ENCODE measurements at regions not wholly inside any gene's neighbourhood (a gene's known extent, or its start where the extent isn't known, plus 50 kb on each side); places are given as distances from the start of the nearest gene placed in this dataset.

DNA sequence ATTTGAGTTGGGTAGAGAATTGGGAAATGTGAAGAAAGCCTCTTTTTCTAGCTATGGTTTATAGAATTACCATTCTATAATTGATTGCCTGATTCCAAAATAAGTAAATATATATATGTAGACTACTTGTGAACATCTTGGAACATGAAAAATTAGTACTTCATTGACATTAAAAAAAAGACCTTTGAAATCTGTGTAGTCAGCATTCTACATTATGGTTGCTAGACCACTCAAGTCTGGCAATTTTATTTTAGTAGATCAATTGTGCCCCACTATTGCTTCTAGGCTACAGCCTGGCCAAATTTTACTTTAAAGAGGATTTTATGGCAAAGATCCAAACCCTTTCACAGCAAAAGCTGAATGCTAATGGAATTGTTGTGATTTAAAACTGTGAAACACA is 279.8 kb downstream of the IKZF2 start:
- H3K9ac ChIP-seq (ENCODE audit: low read depth, low read length): no peak overlapping the region
- peaks cover 13% of the 10 kb centered on the region for H3K9me3 ChIP-seq (ENCODE audit: insufficient read depth, low read depth, low read length)
- H3K27ac ChIP-seq (ENCODE audit: low read depth, low read length): no peak overlapping the region
- no peak overlapping the region for H3K4me3 ChIP-seq (ENCODE audit: low read length)
- H3K36me3 ChIP-seq (ENCODE audit: insufficient read depth, low read length): no peaks in the 10 kb centered on the region
- no peaks in the 10 kb centered on the region for H3K27me3 ChIP-seq (ENCODE audit: insufficient read depth, low read length)
- H3K4me1 ChIP-seq (ENCODE audit: insufficient read depth, low read length): no peaks in the 10 kb centered on the region

DNA sequence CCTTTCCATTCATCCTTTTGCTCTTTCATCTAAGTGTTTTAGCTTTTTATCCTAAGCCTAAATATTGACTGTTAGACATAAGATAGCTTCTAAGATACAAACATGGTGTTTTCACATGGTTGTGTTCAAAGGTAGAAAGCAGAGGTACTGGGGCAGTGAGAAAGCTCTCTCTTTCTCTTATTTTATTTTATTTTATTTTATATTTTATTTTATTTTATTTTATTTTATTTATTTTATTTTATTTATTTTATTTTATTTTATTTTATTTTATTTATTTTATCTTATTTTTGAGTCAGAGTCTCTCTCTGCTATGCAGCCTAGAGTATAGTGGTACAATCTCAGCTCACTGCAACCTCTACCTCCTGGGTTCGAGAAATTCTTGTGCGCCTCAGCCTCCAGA is 287.2 kb downstream of the IKZF2 start:
- no peaks in the 10 kb centered on the region for H3K4me1 ChIP-seq (ENCODE audit: insufficient read depth, low read length)
- H3K27me3 ChIP-seq (ENCODE audit: insufficient read depth, low read length): no peaks in the 10 kb centered on the region
- no peaks in the 10 kb centered on the region for H3K36me3 ChIP-seq (ENCODE audit: insufficient read depth, low read length)
- peaks cover 41% of the 10 kb centered on the region for H3K9me3 ChIP-seq (ENCODE audit: insufficient read depth, low read depth, low read length)
- H3K4me3 ChIP-seq (ENCODE audit: low read length): no peak overlapping the region
- 100% methylated on average over 2 of the region's 2 CpGs for WGBS
- H3K9ac ChIP-seq (ENCODE audit: low read depth, low read length): no peak overlapping the region
- no peak overlapping the region for H3K27ac ChIP-seq (ENCODE audit: low read depth, low read length)

DNA sequence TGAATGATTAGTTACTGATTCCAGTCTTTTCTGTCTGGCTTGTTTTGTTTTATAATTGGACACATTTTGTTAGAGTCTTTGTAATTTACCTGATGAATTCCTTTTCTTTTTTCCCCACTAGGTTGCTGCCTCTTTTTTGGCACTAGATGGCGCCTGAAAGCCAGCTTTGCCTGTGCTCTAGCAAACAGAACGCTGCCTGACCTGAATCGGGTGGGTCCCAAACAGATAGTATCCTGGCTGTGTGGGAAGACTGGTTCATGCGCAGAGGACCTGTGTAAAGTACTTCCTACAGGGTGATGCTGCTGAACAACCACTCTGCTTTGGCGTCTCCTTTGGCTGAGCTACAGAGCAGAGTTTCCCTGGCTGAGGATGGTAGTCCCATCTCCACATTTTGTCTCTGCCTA is 288.2 kb downstream of the IKZF2 start:
- Histone ChIP-seq H3K27me3 (ENCODE audit: insufficient read depth, low read length) (no peaks in the 10 kb centered on the region), H3K4me1 (ENCODE audit: insufficient read depth, low read length) (no peaks in the 10 kb centered on the region), H3K9ac (ENCODE audit: low read depth, low read length) (no peak overlapping the region), H3K36me3 (ENCODE audit: insufficient read depth, low read length) (no peaks in the 10 kb centered on the region), H3K27ac (ENCODE audit: low read depth, low read length) (no peak overlapping the region), H3K9me3 (ENCODE audit: insufficient read depth, low read depth, low read length) (peaks cover 41% of the 10 kb centered on the region), H3K4me3 (ENCODE audit: low read length) (no peak overlapping the region)
- WGBS: 53% methylated on average over 5 of the region's 5 CpGs

DNA sequence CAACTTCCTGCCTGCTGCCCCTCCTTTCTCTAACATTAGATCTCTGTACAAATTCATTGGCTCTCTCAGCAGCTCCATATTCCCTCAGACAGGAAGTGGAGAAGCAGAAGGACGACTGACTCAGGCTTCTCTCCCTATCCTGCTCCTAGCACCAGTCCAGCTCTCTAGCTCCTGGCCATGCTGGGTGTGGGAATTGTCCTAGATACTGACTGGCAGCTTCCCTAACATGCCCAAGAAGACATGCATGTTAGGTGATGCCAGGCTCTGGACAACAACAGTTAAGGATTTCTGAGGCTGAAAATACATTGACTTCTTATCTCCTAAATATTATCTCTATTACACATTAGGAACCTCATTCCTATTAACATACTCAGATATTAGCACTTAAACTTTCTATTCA is 292.9 kb downstream of the IKZF2 start:
- Histone ChIP-seq H3K4me1 (ENCODE audit: insufficient read depth, low read length) (no peaks in the 10 kb centered on the region), H3K27me3 (ENCODE audit: insufficient read depth, low read length) (no peaks in the 10 kb centered on the region), H3K9ac (ENCODE audit: low read depth, low read length) (no peak overlapping the region), H3K27ac (ENCODE audit: low read depth, low read length) (no peak overlapping the region), H3K36me3 (ENCODE audit: insufficient read depth, low read length) (no peaks in the 10 kb centered on the region), H3K9me3 (ENCODE audit: insufficient read depth, low read depth, low read length) (peaks cover 16% of the 10 kb centered on the region), H3K4me3 (ENCODE audit: low read length) (no peak overlapping the region)
- 92% methylated on average over 1 of the region's 1 CpG for WGBS

DNA sequence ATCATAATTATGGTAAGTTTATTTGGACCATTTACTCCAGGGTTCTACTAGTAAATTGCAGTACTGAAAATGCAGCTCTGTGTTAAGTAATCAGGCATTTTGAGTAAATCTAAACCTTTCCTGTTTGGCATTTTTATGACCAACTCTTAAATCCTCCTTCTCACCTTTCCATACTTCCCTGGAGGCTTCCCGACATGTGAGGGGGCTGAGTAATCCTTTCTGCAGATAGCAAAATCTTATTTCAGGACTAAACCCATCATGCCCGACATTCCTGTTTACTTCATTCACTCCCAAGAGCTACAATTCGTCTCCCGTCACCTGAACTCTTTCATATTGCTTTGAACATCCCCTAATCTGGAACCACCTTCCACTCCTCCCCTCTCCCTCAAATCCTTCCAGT is 296.6 kb downstream of the IKZF2 start:
- Histone ChIP-seq H3K4me1 (ENCODE audit: insufficient read depth, low read length) (no peaks in the 10 kb centered on the region), H3K27ac (ENCODE audit: low read depth, low read length) (no peak overlapping the region), H3K36me3 (ENCODE audit: insufficient read depth, low read length) (no peaks in the 10 kb centered on the region), H3K9ac (ENCODE audit: low read depth, low read length) (no peak overlapping the region), H3K27me3 (ENCODE audit: insufficient read depth, low read length) (no peaks in the 10 kb centered on the region), H3K4me3 (ENCODE audit: low read length) (no peak overlapping the region), H3K9me3 (ENCODE audit: insufficient read depth, low read depth, low read length) (no peaks in the 10 kb centered on the region)
- WGBS: 90% methylated on average over 4 of the region's 4 CpGs

DNA sequence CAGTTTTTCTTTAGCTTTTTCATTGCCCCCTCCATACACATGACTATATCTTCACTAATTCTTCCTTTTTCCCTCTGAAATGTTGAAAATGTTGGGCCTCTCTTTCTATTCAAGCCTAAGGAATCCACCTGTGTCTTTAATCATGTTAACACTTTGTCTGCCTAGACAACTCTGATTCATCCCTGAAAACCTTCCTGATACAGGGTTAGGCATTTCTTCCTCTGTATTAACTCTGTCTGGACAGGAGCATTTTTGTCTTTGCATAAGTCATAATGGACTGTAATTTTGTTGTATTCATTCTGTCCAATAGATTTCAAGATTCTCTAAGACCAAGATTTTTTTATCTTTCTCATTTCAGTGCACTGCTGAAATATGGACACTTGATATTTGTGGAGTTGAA is 297.3 kb downstream of the IKZF2 start:
- H3K9me3 ChIP-seq (ENCODE audit: insufficient read depth, low read depth, low read length): no peaks in the 10 kb centered on the region
- H3K36me3 ChIP-seq (ENCODE audit: insufficient read depth, low read length): no peaks in the 10 kb centered on the region
- H3K9ac ChIP-seq (ENCODE audit: low read depth, low read length): no peak overlapping the region
- no peaks in the 10 kb centered on the region for H3K4me1 ChIP-seq (ENCODE audit: insufficient read depth, low read length)
- no peaks in the 10 kb centered on the region for H3K27me3 ChIP-seq (ENCODE audit: insufficient read depth, low read length)
- H3K27ac ChIP-seq (ENCODE audit: low read depth, low read length): no peak overlapping the region
- H3K4me3 ChIP-seq (ENCODE audit: low read length): no peak overlapping the region

DNA sequence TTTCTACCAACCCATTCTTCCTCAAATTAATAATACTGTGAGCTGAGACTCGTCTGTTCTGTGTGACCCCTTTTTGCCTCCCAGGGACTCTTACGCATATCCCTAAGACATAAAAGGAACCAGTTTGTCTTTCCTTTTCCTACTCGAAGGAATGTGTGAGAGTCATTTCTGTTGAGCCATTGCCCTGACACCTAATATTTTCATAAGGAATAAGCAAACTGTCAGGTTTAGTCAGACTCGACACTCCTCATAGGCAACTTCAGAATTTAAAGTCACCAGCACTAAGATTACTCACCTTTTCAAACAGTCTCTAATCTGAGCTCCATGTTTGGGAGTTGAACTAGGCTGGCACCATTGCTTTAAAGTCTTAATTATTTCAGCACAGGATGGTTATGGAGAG is 305.5 kb downstream of the IKZF2 start:
- Histone ChIP-seq H3K36me3 (ENCODE audit: insufficient read depth, low read length) (no peaks in the 10 kb centered on the region), H3K4me3 (ENCODE audit: low read length) (no peak overlapping the region), H3K9me3 (ENCODE audit: insufficient read depth, low read depth, low read length) (no peaks in the 10 kb centered on the region), H3K9ac (ENCODE audit: low read depth, low read length) (no peak overlapping the region), H3K4me1 (ENCODE audit: insufficient read depth, low read length) (no peaks in the 10 kb centered on the region), H3K27ac (ENCODE audit: low read depth, low read length) (no peak overlapping the region), H3K27me3 (ENCODE audit: insufficient read depth, low read length) (no peaks in the 10 kb centered on the region)
- 90% methylated on average over 4 of the region's 4 CpGs for WGBS

DNA sequence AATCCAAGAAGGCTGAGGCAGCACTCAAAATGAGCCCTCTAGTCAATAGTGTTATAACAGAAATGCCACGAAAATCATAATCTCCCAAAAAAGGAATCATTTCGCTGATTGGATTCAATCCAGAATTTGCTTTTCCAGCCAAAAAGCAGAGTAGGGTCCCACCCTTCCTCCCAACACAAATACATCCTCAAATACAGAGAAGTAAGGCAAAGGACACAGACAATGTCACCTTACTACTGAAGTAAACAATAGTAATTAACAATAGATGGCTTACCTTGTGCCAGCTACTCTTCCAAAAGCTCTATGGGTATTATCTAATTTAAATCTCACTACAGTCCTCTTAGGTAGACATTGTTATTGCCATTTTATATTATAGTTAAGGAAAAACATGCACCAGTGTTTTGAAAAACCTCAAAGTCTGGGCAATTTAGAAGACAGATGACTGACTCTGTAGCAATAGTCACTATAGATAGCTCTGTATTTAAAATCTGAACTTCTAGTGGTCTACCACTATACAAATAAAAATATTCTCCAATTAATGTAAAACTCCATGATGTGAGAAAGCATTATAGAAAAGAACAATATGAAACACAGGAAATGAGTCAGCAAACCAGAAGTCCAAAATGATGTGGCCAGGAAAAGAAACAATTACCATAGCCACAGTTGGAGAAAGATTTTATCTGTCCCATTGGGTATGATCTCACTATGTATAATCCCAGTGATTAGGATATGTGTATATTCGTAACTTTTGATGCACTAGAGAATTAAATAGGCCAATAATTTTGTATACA is 305.0 kb upstream of the ERBB4 start:
- 87% methylated on average over 3 of the region's 3 CpGs for WGBS
- H3K27me3 ChIP-seq (ENCODE audit: insufficient read depth, low read length): no peaks in the 10 kb centered on the region

DNA sequence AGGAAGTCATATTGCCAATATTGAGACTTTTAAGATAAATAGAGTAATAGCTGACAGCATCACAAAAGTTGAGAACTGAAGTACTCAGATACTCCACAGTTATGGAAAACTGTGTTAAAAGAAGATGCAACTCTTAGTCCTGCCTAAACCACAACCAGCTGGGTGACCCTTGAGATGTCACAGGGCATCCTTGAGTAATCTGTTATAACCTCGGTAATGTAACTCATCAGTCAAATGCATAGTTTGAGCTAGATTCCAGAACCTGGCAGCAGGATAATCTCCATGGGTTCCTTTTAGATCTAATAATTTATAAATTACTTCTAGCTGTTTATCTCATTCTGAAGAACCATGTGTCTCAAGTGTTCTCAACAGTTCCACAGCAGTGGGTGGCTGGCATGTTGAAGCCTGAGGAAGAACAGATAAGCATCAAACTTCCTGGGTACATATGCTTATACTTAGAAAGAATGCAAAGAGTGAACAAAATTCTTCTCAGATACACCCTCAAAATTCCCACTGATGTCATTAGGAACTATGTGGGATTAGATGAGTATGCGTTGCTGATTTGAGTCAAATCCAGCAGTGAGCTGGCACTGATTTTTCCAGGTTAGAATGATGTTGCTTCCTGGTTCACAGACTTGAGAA is 304.1 kb upstream of the ERBB4 start:
- no peaks in the 10 kb centered on the region for H3K9me3 ChIP-seq (ENCODE audit: insufficient read depth, low read depth, low read length)
- H3K27ac ChIP-seq (ENCODE audit: low read depth, low read length): no peak overlapping the region

More for the DNA sequence above, 305.0 kb upstream of the ERBB4 start:
- Histone ChIP-seq H3K4me1 (ENCODE audit: insufficient read depth, low read length) (no peaks in the 10 kb centered on the region), H3K36me3 (ENCODE audit: insufficient read depth, low read length) (no peaks in the 10 kb centered on the region), H3K27ac (ENCODE audit: low read depth, low read length) (no peak overlapping the region), H3K9ac (ENCODE audit: low read depth, low read length) (no peak overlapping the region), H3K4me3 (ENCODE audit: low read length) (no peak overlapping the region), H3K9me3 (ENCODE audit: insufficient read depth, low read depth, low read length) (no peaks in the 10 kb centered on the region)

DNA sequence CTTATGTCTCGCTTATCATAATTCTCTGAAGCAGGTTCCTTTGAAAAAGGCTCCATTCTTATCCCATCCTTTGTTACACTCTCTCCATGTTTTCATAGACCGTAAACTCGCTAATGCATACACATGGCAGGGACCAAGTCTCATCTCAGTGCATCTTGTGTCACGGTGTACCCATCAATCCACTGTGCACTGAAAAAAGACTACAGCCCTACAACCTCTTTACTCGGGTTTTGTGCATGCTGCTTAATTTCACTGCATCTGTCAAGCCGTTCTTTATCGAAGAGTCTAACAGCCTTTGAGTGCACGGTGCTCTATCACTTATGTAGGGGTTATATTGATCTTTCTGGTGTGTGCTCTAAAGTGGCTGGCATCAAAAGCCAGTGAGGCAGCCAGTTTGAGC is 302.9 kb upstream of the ERBB4 start:
- H3K27ac ChIP-seq (ENCODE audit: low read depth, low read length): no peak overlapping the region
- H3K9ac ChIP-seq (ENCODE audit: low read depth, low read length): no peak overlapping the region
- no peaks in the 10 kb centered on the region for H3K27me3 ChIP-seq (ENCODE audit: insufficient read depth, low read length)
- H3K36me3 ChIP-seq (ENCODE audit: insufficient read depth, low read length): no peaks in the 10 kb centered on the region
- no peak overlapping the region for H3K4me3 ChIP-seq (ENCODE audit: low read length)
- 94% methylated on average over 8 of the region's 8 CpGs for WGBS
- no peaks in the 10 kb centered on the region for H3K9me3 ChIP-seq (ENCODE audit: insufficient read depth, low read depth, low read length)
- no peaks in the 10 kb centered on the region for H3K4me1 ChIP-seq (ENCODE audit: insufficient read depth, low read length)

More for the DNA sequence above, 304.1 kb upstream of the ERBB4 start:
- WGBS: 90% methylated on average over 2 of the region's 2 CpGs
- H3K4me1 ChIP-seq (ENCODE audit: insufficient read depth, low read length): no peaks in the 10 kb centered on the region
- no peak overlapping the region for H3K4me3 ChIP-seq (ENCODE audit: low read length)
- no peaks in the 10 kb centered on the region for H3K36me3 ChIP-seq (ENCODE audit: insufficient read depth, low read length)
- H3K27me3 ChIP-seq (ENCODE audit: insufficient read depth, low read length): no peaks in the 10 kb centered on the region
- H3K9ac ChIP-seq (ENCODE audit: low read depth, low read length): no peak overlapping the region

DNA sequence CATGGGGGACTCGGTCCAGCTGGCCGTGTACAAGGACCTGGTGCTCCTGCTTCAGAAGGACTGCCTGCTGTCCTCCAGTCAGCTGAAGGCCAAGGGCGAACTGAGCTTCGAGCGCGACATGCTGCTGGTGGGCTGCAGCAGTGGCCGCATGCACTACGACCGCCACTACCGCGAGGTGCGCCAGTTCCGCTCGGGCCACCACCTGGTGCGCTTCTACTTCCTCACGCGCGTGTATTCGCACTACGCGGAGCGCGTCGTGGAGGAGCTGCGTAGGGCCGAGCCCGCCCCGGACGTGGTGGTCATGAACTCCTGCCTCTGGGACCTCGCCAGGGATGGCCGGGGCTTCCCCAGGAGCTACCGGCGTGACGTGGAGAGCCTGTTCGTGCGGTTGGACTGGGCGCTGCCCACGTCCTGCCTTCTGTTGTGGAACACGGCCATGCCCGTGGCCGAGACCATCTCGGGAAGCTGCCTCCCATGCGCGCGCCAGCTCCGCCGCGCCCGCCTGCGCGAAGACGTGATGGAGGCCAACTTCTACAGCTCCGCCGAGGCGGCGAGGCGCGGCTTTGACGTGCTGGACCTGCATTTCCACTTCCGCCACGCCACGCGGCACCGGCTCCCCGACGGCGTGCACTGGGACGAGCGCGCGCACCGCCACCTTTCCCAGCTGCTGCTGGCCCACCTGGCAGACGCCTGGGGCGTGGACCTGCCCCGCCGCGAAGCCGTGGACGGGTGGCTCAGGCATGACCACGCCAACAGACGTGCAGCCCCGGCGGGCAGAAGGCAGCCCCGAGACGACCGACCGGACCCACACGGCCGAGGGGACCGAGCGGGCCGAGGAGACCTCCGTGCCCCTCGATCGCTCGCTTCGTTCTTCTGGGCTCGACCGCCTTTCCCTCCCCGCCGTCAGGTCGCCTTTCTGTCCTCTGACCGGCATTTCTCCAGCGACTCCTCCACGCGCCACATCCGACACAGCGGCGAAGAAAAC is 293.9 kb upstream of the ERBB4 start:
- H3K27ac ChIP-seq (ENCODE audit: low read depth, low read length): no peak overlapping the region
- H3K4me3 ChIP-seq (ENCODE audit: low read length): no peak overlapping the region

More for the DNA sequence above, 293.9 kb upstream of the ERBB4 start:
- Histone ChIP-seq H3K9ac (ENCODE audit: low read depth, low read length) (no peak overlapping the region), H3K36me3 (ENCODE audit: insufficient read depth, low read length) (no peaks in the 10 kb centered on the region), H3K27me3 (ENCODE audit: insufficient read depth, low read length) (no peaks in the 10 kb centered on the region), H3K4me1 (ENCODE audit: insufficient read depth, low read length) (no peaks in the 10 kb centered on the region), H3K9me3 (ENCODE audit: insufficient read depth, low read depth, low read length) (0 out of 2 replicates have a peak, but pooled peaks cover 4% of the 10 kb centered on the region)
- WGBS: 97% methylated on average over 109 of the region's 109 CpGs
